SK-N-SH treated with all-trans-retinoic acid at 6 μM for 48 hours (cell line): ENCODE measurements at regions not wholly inside any gene's neighbourhood (a gene's known extent, or its start where the extent isn't known, plus 50 kb on each side); places are given as distances from the start of the nearest gene placed in this dataset.

ENCODE experiments used
- PATZ1 ChIP-seq: fragments of 250-450 bp; sonication (Bioruptor Pico); IDR thresholded peaks from 2 replicates; pipeline ENCODE4 v1.8.0; 2020; ENCODE audit warnings: mild to moderate bottlenecking, moderate library complexity, borderline replicate concordance
- ZFP30 ChIP-seq: fragments of 450-650 bp; formaldehyde crosslinking; IDR thresholded peaks from 2 replicates; pipeline ENCODE4 v1.5.0; 2022; ENCODE audit warnings: mild to moderate bottlenecking, moderate library complexity
- ZNF8 ChIP-seq: fragments of 450-650 bp; formaldehyde crosslinking; IDR thresholded peaks from 2 replicates; pipeline ENCODE4 v1.5.0; 2020; ENCODE audit warnings: mild to moderate bottlenecking, moderate library complexity

GRCh38 chr14:71463807-71464206, 468.4 kb upstream of the RGS6 start:
- TF ChIP-seq ZNF8 (CRISPR knock-in tag) (no peak), PATZ1 (CRISPR knock-in tag) (no peak), ZFP30 (no peak)
